Activated CD4-positive, alpha-beta T cell treated with anti-CD3 and anti-CD28 coated beads for 4 hours (primary cell): ENCODE measurements at regions not wholly inside any gene's neighbourhood (a gene's known extent, or its start where the extent isn't known, plus 50 kb on each side); places are given as distances from the start of the nearest gene placed in this dataset.

Experiments
- DNase-seq, 2 donors: peaks; one replicate each; pipeline ENCODE4 v3.0.0-alpha.2; 2020

GRCh38 chr13:44157606-44158005 is 216.0 kb upstream of the SERP2 start:
- no peak for DNase-seq

GRCh38 chr13:44158098-44158521 is 215.5 kb upstream of the SERP2 start:
- DNase-seq = no peak

- no peak for DNase-seq
These were observed 214.6 kb upstream of the SERP2 start for GRCh38 chr13:44158881-44159632.

- DNase-seq = no peak
These were observed 213.9 kb upstream of the SERP2 start for GRCh38 chr13:44159633-44160279.

- DNase-seq = no peak
These were observed 212.9 kb upstream of the SERP2 start for GRCh38 chr13:44160591-44161191.

- DNase-seq = no peak
These were observed 210.5 kb upstream of the SERP2 start for GRCh38 chr13:44163108-44163507.

GRCh38 chr13:44165221-44165888 is 208.3 kb upstream of the SERP2 start:
- DNase-seq = no peak

GRCh38 chr13:44165889-44166496 is 207.6 kb upstream of the SERP2 start:
- no peak for DNase-seq

- DNase-seq = no peak
These were observed 204.4 kb upstream of the SERP2 start for GRCh38 chr13:44169018-44169911.

GRCh38 chr13:44170731-44171130 is 202.9 kb upstream of the SERP2 start:
- DNase-seq = no peak

GRCh38 chr13:44171156-44171555 is 202.5 kb upstream of the SERP2 start:
- no peak for DNase-seq

- DNase-seq = no peak
These were observed 201.8 kb upstream of the SERP2 start for GRCh38 chr13:44171861-44172260.

- DNase-seq = no peak
These were observed 201.3 kb upstream of the SERP2 start for GRCh38 chr13:44172281-44172810.

GRCh38 chr13:44174769-44175425 is 198.7 kb upstream of the SERP2 start:
- no peak for DNase-seq

- no peak for DNase-seq
These were observed 197.5 kb upstream of the SERP2 start for GRCh38 chr13:44176173-44176572.

- DNase-seq = no peak
These were observed 192.6 kb upstream of the SERP2 start for GRCh38 chr13:44180876-44181536.

- no peak for DNase-seq
These were observed 191.7 kb upstream of the SERP2 start for GRCh38 chr13:44181931-44182330.

GRCh38 chr13:44184740-44185139 is 188.9 kb upstream of the SERP2 start:
- no peak for DNase-seq

- DNase-seq = no peak
These were observed 185.4 kb upstream of the SERP2 start for GRCh38 chr13:44188257-44188656.

- no peak for DNase-seq
These were observed 184.5 kb upstream of the SERP2 start for GRCh38 chr13:44189085-44189484.

- DNase-seq = no peak
These were observed 182.5 kb upstream of the SERP2 start for GRCh38 chr13:44191103-44191502.
